ENCODE measurements at regions not wholly inside any gene's neighbourhood (a gene's known extent, or its start where the extent isn't known, plus 50 kb on each side); places are given as distances from the start of the nearest gene placed in this dataset.

DNA sequence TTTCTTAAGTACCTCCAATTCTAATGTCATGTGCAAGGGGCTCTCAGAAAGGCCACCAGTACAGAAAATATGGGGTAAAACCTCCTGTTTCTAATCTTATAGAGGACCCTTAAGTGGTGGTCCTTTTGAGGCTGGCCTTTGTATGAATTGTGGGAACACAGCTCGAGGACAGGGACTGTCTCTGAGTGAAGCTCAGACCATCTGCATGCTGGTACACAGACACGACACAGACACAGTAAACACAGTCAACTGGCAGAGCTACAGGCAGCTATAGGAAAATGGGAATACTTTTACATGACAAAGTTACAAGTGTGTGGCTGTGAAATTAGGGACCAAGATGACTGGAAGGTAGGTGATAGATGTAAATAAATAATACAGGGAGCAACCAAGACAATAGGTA, 143.9 kb upstream of the PREP start:
- TF ChIP-seq, protein P1, sequence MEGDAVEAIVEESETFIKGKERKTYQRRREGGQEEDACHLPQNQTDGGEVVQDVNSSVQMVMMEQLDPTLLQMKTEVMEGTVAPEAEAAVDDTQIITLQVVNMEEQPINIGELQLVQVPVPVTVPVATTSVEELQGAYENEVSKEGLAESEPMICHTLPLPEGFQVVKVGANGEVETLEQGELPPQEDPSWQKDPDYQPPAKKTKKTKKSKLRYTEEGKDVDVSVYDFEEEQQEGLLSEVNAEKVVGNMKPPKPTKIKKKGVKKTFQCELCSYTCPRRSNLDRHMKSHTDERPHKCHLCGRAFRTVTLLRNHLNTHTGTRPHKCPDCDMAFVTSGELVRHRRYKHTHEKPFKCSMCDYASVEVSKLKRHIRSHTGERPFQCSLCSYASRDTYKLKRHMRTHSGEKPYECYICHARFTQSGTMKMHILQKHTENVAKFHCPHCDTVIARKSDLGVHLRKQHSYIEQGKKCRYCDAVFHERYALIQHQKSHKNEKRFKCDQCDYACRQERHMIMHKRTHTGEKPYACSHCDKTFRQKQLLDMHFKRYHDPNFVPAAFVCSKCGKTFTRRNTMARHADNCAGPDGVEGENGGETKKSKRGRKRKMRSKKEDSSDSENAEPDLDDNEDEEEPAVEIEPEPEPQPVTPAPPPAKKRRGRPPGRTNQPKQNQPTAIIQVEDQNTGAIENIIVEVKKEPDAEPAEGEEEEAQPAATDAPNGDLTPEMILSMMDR (IDR thresholded peaks at IDR 0.05), result no peak
- no peak for TF ChIP-seq POLR2A (IDR thresholded peaks at IDR 0.05)
